GM18858 (cell line): ENCODE measurements at regions not wholly inside any gene's neighbourhood (a gene's known extent, or its start where the extent isn't known, plus 50 kb on each side); places are given as distances from the start of the nearest gene placed in this dataset.

ENCODE experiments used
- ATAC-seq: cut with Tn5 transposase; IDR thresholded peaks from one replicate; pipeline ENCODE4 v1.9.1; 2021; ENCODE audit not compliant: unreplicated experiment

GRCh38 chr5:110343616-110344015 is 382.9 kb downstream of the TMEM232 start:
- no peak for ATAC-seq

- ATAC-seq, result no peak
These were observed 380.8 kb downstream of the TMEM232 start for GRCh38 chr5:110345623-110346022.

- no peak for ATAC-seq
These were observed 379.5 kb downstream of the TMEM232 start for GRCh38 chr5:110346893-110347358.

- no peak for ATAC-seq
These were observed 378.7 kb downstream of the TMEM232 start for GRCh38 chr5:110347781-110348180.

- ATAC-seq, result no peak
These were observed 375.0 kb downstream of the TMEM232 start for GRCh38 chr5:110351430-110351829.

GRCh38 chr5:110354311-110354710 is 372.2 kb downstream of the TMEM232 start:
- no peak for ATAC-seq

- ATAC-seq, result no peak
These were observed 371.4 kb downstream of the TMEM232 start for GRCh38 chr5:110354915-110355644.

- no peak for ATAC-seq
These were observed 369.8 kb downstream of the TMEM232 start for GRCh38 chr5:110356677-110357076.

GRCh38 chr5:110359221-110359620 is 367.2 kb downstream of the TMEM232 start:
- no peak for ATAC-seq

- no peak for ATAC-seq
These were observed 365.0 kb downstream of the TMEM232 start for GRCh38 chr5:110361471-110361870.

GRCh38 chr5:110362261-110362660 is 364.2 kb downstream of the TMEM232 start:
- no peak for ATAC-seq

GRCh38 chr5:110366716-110367115 is 359.8 kb downstream of the TMEM232 start:
- no peak for ATAC-seq
